Trophoblast cell (in vitro differentiated cells and primary cell): ENCODE measurements at regions not wholly inside any gene's neighbourhood (a gene's known extent, or its start where the extent isn't known, plus 50 kb on each side); places are given as distances from the start of the nearest gene placed in this dataset.

ENCODE experiments used
- DNase-seq, 2 donors: peaks; one replicate each; pipeline ENCODE4 v3.0.0-alpha.2; 2016
- H2AFZ ChIP-seq: 2 replicates; pipeline ENCODE4 v1.6.1; 2013; ENCODE audit warnings: low read length, moderate library complexity, mild to moderate bottlenecking; ENCODE audit not compliant: insufficient read depth, poor library complexity
- H2AK5ac ChIP-seq: 2 replicates; pipeline ENCODE4 v1.6.1; 2013; ENCODE audit warnings: mild to moderate bottlenecking, low read length
- H2BK120ac ChIP-seq: 2 replicates; pipeline ENCODE4 v1.6.1; 2013; ENCODE audit warnings: low read length, mild to moderate bottlenecking, moderate library complexity; ENCODE audit not compliant: insufficient read depth, poor library complexity
- H2BK12ac ChIP-seq: 2 replicates; pipeline ENCODE4 v1.6.1; 2013; ENCODE audit warnings: mild to moderate bottlenecking, low read length, moderate library complexity
- H2BK5ac ChIP-seq: 2 replicates; pipeline ENCODE4 v1.6.1; 2013; ENCODE audit warnings: low read length, low read depth, moderate library complexity, mild to moderate bottlenecking; ENCODE audit not compliant: poor library complexity
- H3K14ac ChIP-seq: 2 replicates; pipeline ENCODE4 v1.6.1; 2013; ENCODE audit warnings: mild to moderate bottlenecking, low read length
- H3K18ac ChIP-seq: 2 replicates; pipeline ENCODE4 v1.6.1; 2013; ENCODE audit warnings: mild to moderate bottlenecking, low read length
- H3K23ac ChIP-seq: 2 replicates; pipeline ENCODE4 v1.6.1; 2013; ENCODE audit warnings: low read length
- H3K27ac ChIP-seq: 2 replicates; pipeline ENCODE4 v1.5.1; 2013; ENCODE audit warnings: low read depth, mild to moderate bottlenecking, inconsistent platforms, low read length, moderate library complexity
- H3K27me3 ChIP-seq: 2 replicates; pipeline ENCODE4 v1.6.1; 2013; ENCODE audit warnings: inconsistent platforms, mild to moderate bottlenecking, low read length, moderate library complexity; ENCODE audit not compliant: insufficient read depth
- H3K36me3 ChIP-seq, 2 experiments: 1 replicate in 1 of 2; 2 replicates in 1 of 2; pipeline ENCODE4 v1.6.1; 2013; ENCODE audit warnings: low read length in 2 of 2, mild to moderate bottlenecking in 2 of 2, moderate library complexity in 1 of 2; ENCODE audit not compliant: insufficient read depth in 2 of 2, control insufficient read depth in 1 of 2
- H3K4ac ChIP-seq: 2 replicates; pipeline ENCODE4 v1.6.1; 2013; ENCODE audit warnings: low read depth, mild to moderate bottlenecking, low read length, moderate library complexity
- H3K4me1 ChIP-seq, 2 experiments: 1 replicate in 1 of 2; 2 replicates in 1 of 2; pipeline ENCODE4 v1.6.1; 2013; ENCODE audit warnings: low read length in 2 of 2, mild to moderate bottlenecking in 2 of 2, moderate library complexity in 1 of 2; ENCODE audit not compliant: insufficient read depth in 2 of 2, control insufficient read depth in 1 of 2
- H3K4me2 ChIP-seq: 2 replicates; pipeline ENCODE4 v1.6.1; 2013; ENCODE audit warnings: inconsistent platforms, mild to moderate bottlenecking, low read length, moderate library complexity
- H3K4me3 ChIP-seq: 2 replicates; pipeline ENCODE4 v1.5.1; 2013; ENCODE audit warnings: mild to moderate bottlenecking, low read depth, low read length, inconsistent platforms
- H3K79me1 ChIP-seq: one replicate; pipeline ENCODE4 v1.6.1; 2013; ENCODE audit warnings: low read length
- H3K79me2 ChIP-seq: 2 replicates; pipeline ENCODE4 v1.6.1; 2013; ENCODE audit warnings: low read length, mild to moderate bottlenecking; ENCODE audit not compliant: control insufficient read depth, insufficient read depth, poor library complexity
- H3K9ac ChIP-seq: 2 replicates; pipeline ENCODE4 v1.6.1; 2013; ENCODE audit warnings: mild to moderate bottlenecking, low read length
- H3K9me3 ChIP-seq: 2 replicates; pipeline ENCODE4 v1.6.1; 2013; ENCODE audit warnings: low read depth, mild to moderate bottlenecking, control low read depth, inconsistent platforms, low read length; ENCODE audit not compliant: insufficient read depth
- H4K12ac ChIP-seq: 2 replicates; pipeline ENCODE4 v1.6.1; 2013; ENCODE audit warnings: low read depth, mild to moderate bottlenecking, low read length, moderate library complexity
- H4K8ac ChIP-seq: 2 replicates; pipeline ENCODE4 v1.6.1; 2013; ENCODE audit warnings: low read depth, mild to moderate bottlenecking, low read length, moderate library complexity
- H4K91ac ChIP-seq: one replicate; pipeline ENCODE4 v1.6.1; 2013; ENCODE audit warnings: low read depth, mild to moderate bottlenecking, low read length, moderate library complexity
- WGBS: extraction: QIAGEN DNeasy Blood & Tissue Kit; methylation state at CpG from one replicate; pipeline ENCODE4 v1.1.7; 2013; ENCODE audit warnings: missing lambda C conversion rate; ENCODE audit not compliant: insufficient read length, insufficient coverage; ENCODE audit errors: extremely low coverage; 5-methylcytosine and 5-hydroxymethylcytosine counted together

DNA sequence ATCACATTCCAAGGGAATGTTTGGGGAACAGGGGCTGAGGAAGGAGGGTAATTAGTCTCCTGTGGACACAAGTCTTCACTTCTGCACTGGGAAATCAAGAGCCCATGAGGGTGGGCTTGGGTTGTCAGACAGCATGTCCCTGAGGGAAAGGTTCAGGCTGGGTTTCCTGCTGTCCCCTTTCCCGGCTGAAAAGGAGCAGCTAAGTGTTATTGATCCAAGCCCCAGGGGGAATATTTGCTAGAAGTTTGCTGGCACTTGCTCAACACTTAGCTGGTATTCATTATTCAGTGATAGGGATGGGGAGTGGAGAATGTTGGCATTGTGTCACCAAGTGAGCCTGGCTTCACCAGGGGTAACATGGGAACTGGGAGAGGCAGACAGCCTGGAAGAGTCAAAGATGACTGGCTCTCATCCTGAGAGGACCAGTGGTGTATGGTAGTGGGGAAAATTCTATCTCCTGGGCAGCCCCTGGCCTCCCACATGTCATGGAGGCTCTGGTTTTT, 344.4 kb upstream of the PODXL start:
- no peaks in the 10 kb centered on the region for H3K79me1 ChIP-seq
- peaks cover 0 to 2% of the 10 kb centered on the region in 2 experiments for H3K4me1 ChIP-seq
- no peak overlapping the region for H3K14ac ChIP-seq
- H2AK5ac ChIP-seq = no peak overlapping the region
- no peak overlapping the region for H3K18ac ChIP-seq
- H3K27me3 ChIP-seq = peaks cover 3% of the 10 kb centered on the region
- no peak overlapping the region for H2BK12ac ChIP-seq
- no peak overlapping the region for H3K4me3 ChIP-seq
- H3K4me2 ChIP-seq = no peak overlapping the region
- no peak overlapping the region for H3K27ac ChIP-seq
- no peak overlapping the region for H2BK120ac ChIP-seq
- H3K4ac ChIP-seq = no peak overlapping the region
- H4K8ac ChIP-seq = no peak overlapping the region
- H4K12ac ChIP-seq = no peak overlapping the region
- H4K91ac ChIP-seq = no peak overlapping the region
- no peaks in the 10 kb centered on the region for H3K9me3 ChIP-seq
- no peak overlapping the region for H2AFZ ChIP-seq
- no peaks in the 10 kb centered on the region for H3K36me3 ChIP-seq
- no peak overlapping the region for H3K9ac ChIP-seq
- H3K23ac ChIP-seq = no peak overlapping the region
- whole genome bisulfite sequencing = no CpG with 5 or more reads among the region's 1 CpG
- DNase-seq = no peak
- H3K79me2 ChIP-seq = no peaks in the 10 kb centered on the region
- H2BK5ac ChIP-seq = no peak overlapping the region

DNA sequence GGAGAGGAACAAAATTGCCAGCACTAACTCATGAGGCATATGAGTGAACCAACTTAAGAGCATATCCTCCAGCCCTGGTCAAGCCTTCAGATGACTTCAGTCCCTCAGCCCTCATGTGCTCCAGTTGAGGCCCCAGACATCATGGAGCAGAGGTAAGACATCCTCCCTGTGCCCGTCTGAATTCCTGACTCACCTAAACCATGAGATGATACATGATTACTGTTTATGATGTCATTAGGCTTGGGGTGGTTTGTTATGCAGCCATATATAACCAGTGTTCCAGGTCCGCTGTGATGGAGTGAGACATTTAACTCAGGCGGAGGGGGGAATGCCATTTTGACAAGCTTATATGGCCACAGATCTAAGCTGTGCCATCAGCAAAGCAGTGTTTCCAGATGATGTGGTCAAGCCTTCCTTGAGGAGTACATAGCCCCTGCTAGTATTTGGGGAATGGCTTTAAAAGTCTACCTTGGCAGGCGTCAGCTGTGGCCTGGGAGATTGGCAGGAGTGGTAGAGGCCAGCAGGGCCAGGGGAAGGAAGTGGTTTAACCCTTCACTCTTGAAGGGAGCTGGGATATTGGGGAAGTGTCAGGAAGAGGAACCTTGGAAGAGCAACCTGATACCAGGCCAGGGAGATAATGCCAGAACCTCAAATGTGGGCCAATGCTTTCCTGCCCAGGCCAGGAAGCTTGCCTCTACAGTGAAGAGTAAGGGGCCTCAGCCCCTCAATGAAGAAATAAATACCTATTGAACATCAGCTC, 343.0 kb upstream of the PODXL start:
- H3K79me2 ChIP-seq = no peaks in the 10 kb centered on the region

DNA sequence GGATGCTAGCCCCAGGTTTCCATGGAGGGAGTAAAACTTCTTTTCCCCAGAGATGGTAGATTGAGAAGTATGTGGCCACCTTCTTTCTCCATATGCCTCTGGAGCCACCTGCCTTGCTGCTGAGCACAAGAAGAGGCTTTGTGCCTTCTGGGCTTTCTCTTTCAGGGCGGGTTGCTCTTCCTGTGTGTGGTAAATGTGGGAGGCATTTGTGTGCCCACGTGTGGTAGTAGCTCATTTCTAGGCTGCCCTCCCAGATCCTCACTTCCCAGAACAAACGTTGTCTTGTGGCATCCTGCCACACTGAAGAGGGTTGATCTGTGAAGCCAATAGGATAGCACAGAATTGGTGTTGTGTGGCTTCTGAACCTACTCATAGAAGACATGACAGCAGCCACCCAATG, 342.0 kb upstream of the PODXL start:
- H2AK5ac ChIP-seq = no peak overlapping the region
- H3K18ac ChIP-seq = no peak overlapping the region
- peaks cover 0 to 2% of the 10 kb centered on the region in 2 experiments for H3K4me1 ChIP-seq
- WGBS = no CpG with 5 or more reads among the region's 3 CpGs
- H3K23ac ChIP-seq = no peak overlapping the region
- no peak overlapping the region for H2AFZ ChIP-seq
- H3K4me3 ChIP-seq = no peak overlapping the region
- no peaks in the 10 kb centered on the region for H3K79me1 ChIP-seq
- H3K14ac ChIP-seq = no peak overlapping the region
- peaks cover 9% of the 10 kb centered on the region for H3K27me3 ChIP-seq
- H3K4me2 ChIP-seq = no peak overlapping the region
- H3K27ac ChIP-seq = no peak overlapping the region
- H4K12ac ChIP-seq = no peak overlapping the region
- H3K4ac ChIP-seq = no peak overlapping the region
- no peak overlapping the region for H2BK120ac ChIP-seq
- no peak for DNase-seq
- H3K9me3 ChIP-seq = no peaks in the 10 kb centered on the region
- no peaks in the 10 kb centered on the region for H3K79me2 ChIP-seq
- H4K8ac ChIP-seq = no peak overlapping the region
- no peaks in the 10 kb centered on the region for H3K36me3 ChIP-seq
- H2BK5ac ChIP-seq = no peak overlapping the region
- no peak overlapping the region for H3K9ac ChIP-seq
- H4K91ac ChIP-seq = no peak overlapping the region
- H2BK12ac ChIP-seq = no peak overlapping the region

More for the DNA sequence above, 343.0 kb upstream of the PODXL start:
- H2BK12ac ChIP-seq = no peak overlapping the region
- no peak overlapping the region for H2AFZ ChIP-seq
- no peak overlapping the region for H3K9ac ChIP-seq
- H4K8ac ChIP-seq = no peak overlapping the region
- no peaks in the 10 kb centered on the region for H3K9me3 ChIP-seq
- H4K12ac ChIP-seq = no peak overlapping the region
- H3K27ac ChIP-seq = no peak overlapping the region
- H3K79me1 ChIP-seq = no peaks in the 10 kb centered on the region
- no peak overlapping the region for H3K23ac ChIP-seq
- no peak overlapping the region for H2BK120ac ChIP-seq
- H4K91ac ChIP-seq = no peak overlapping the region
- WGBS = no CpG with 5 or more reads among the region's 4 CpGs
- H3K36me3 ChIP-seq = no peaks in the 10 kb centered on the region
- no peak for DNase-seq
- no peak overlapping the region for H2AK5ac ChIP-seq
- H2BK5ac ChIP-seq = no peak overlapping the region
- H3K18ac ChIP-seq = no peak overlapping the region
- no peak overlapping the region for H3K14ac ChIP-seq
- H3K4me1 ChIP-seq = peaks cover 0 to 2% of the 10 kb centered on the region in 2 experiments
- peaks cover 9% of the 10 kb centered on the region for H3K27me3 ChIP-seq
- H3K4me3 ChIP-seq = no peak overlapping the region
- H3K4ac ChIP-seq = no peak overlapping the region
- no peak overlapping the region for H3K4me2 ChIP-seq

DNA sequence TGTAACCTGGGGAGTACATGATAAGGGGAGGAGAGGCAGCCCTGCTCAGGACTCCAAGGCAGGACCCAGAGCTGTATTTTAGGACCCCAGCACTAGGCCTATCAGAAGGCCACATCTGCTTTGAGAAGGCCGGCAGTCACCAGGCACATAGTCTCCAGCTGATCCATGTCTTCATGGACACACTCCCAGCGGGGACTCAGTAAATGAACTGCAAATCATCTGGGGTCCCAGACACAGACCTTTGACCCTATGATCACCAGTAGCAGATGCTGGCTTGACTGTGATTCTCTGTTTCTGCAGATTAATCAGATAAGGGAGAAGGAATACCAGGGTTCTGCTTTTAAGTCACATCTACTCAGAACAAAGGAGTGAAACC, 341.4 kb upstream of the PODXL start:
- no peak overlapping the region for H4K8ac ChIP-seq
- H3K36me3 ChIP-seq = no peaks in the 10 kb centered on the region
- no peak overlapping the region for H3K27ac ChIP-seq
- peaks cover 0 to 2% of the 10 kb centered on the region in 2 experiments for H3K4me1 ChIP-seq
- H3K4ac ChIP-seq = no peak overlapping the region
- no peak overlapping the region for H4K91ac ChIP-seq
- H3K4me2 ChIP-seq = no peak overlapping the region
- peaks cover 9% of the 10 kb centered on the region for H3K27me3 ChIP-seq
- no peak overlapping the region for H2AFZ ChIP-seq
- H3K9me3 ChIP-seq = no peaks in the 10 kb centered on the region
- H3K14ac ChIP-seq = no peak overlapping the region
- H3K23ac ChIP-seq = no peak overlapping the region
- no peaks in the 10 kb centered on the region for H3K79me2 ChIP-seq
- no peak for DNase-seq
- H2BK12ac ChIP-seq = no peak overlapping the region
- no peak overlapping the region for H3K18ac ChIP-seq
- no peak overlapping the region for H2BK120ac ChIP-seq
- no peak overlapping the region for H2BK5ac ChIP-seq
- WGBS = no CpG with 5 or more reads among the region's 2 CpGs
- H4K12ac ChIP-seq = no peak overlapping the region
- H3K4me3 ChIP-seq = no peak overlapping the region
- H2AK5ac ChIP-seq = no peak overlapping the region
- no peaks in the 10 kb centered on the region for H3K79me1 ChIP-seq
- H3K9ac ChIP-seq = no peak overlapping the region
